HEK293 (cell line): ENCODE measurements at regions not wholly inside any gene's neighbourhood (a gene's known extent, or its start where the extent isn't known, plus 50 kb on each side); places are given as distances from the start of the nearest gene placed in this dataset.

ENCODE experiments used
- SP3 ChIP-seq: fragments of 450-650 bp; formaldehyde crosslinking; IDR thresholded peaks from 2 replicates; pipeline ENCODE4 v1.5.1; 2016; ENCODE audit warnings: missing biosample characterization, missing genetic modification characterization
- ZFHX2 ChIP-seq: fragments of 450-650 bp; formaldehyde crosslinking; conservative IDR thresholded peaks from 2 replicates; pipeline ENCODE4 v1.5.1; 2016; ENCODE audit warnings: missing biosample characterization, missing genetic modification characterization
- ZNF121 ChIP-seq: fragments of 450-650 bp; formaldehyde crosslinking; IDR thresholded peaks from 2 replicates; pipeline ENCODE4 v1.5.1; 2016; ENCODE audit warnings: missing biosample characterization, missing genetic modification characterization
- ZNF792 ChIP-seq: fragments of 450-650 bp; formaldehyde crosslinking; IDR thresholded peaks from 2 replicates; pipeline ENCODE4 v1.5.1; 2016; ENCODE audit warnings: missing biosample characterization, missing genetic modification characterization

GRCh38 chr20:56088375-56088774 is 83.1 kb upstream of the CBLN4 start:
- no peak for TF ChIP-seq ZFHX2 (tag by site-specific recombination)
- no peak for TF ChIP-seq ZNF121 (tag by site-specific recombination)
- TF ChIP-seq SP3 = no peak
- TF ChIP-seq ZNF792 (tag by site-specific recombination) = no peak
